Upper lobe of left lung (tissue), 4 donors: ENCODE measurements at regions not wholly inside any gene's neighbourhood (a gene's known extent, or its start where the extent isn't known, plus 50 kb on each side); places are given as distances from the start of the nearest gene placed in this dataset.

Source experiments
- CTCF ChIP-seq, 6 experiments: fragments of 450-650 bp in 4 of 6; fragments of 200-600 bp in 2 of 6; sonication (generic) in 2 of 6; IDR thresholded peaks; one replicate each; pipeline ENCODE4 v1.5.1; 2016 to 2019; ENCODE audit warnings: antibody characterized with exemption in 6 of 6
- POLR2A ChIP-seq, 4 donors: fragments of 450-650 bp; IDR thresholded peaks; one replicate each; pipeline ENCODE4 v1.5.1; 2016 to 2017; ENCODE audit warnings: antibody characterized with exemption in 4 of 4, mild to moderate bottlenecking in 2 of 4

DNA sequence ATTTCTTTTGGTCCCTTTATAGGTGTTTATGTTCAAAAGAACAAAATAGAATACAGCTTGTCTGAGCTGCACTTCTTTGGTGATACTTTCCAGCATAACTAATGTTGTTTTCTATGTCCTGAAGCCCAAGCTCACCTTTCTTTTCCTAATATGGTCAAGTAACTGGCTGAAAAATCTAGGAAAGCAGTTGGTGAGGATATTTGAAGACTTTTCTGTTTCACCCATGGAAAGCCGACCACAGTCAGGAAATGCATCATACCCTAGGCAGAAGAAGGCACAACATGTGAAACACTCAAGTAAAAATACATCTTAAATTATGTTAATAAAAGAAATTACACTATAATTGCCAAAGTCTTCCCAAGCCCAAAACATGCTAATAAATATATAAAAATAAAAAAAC, 337.0 kb downstream of the PDGFC start:
- TF ChIP-seq CTCF (IDR thresholded peaks at IDR 0.05) = no peak
- TF ChIP-seq POLR2A (IDR thresholded peaks at IDR 0.05) = no peak
